Omental fat pad (tissue), 3 donors: ENCODE measurements at regions not wholly inside any gene's neighbourhood (a gene's known extent, or its start where the extent isn't known, plus 50 kb on each side); places are given as distances from the start of the nearest gene placed in this dataset.

Experiments used
- ATAC-seq: fragments of 150-250 bp; one replicate; pipeline ENCODE4 v1.9.1; 2016; ENCODE audit warnings: mild to moderate bottlenecking, moderate library complexity; ENCODE audit not compliant: low FRiP score
- DNase-seq: peaks from one replicate; pipeline ENCODE4 v3.0.0-alpha.2; 2019; ENCODE audit warnings: low spot score
- CTCF ChIP-seq, 3 donors: fragments of 450-650 bp; IDR thresholded peaks; one replicate each; pipeline ENCODE4 v1.5.1; 2016 to 2017; ENCODE audit warnings: antibody characterized with exemption in 3 of 3, mild to moderate bottlenecking in 3 of 3, moderate library complexity in 2 of 3

- no peak for TF ChIP-seq CTCF (IDR thresholded peaks at IDR 0.05)
- ATAC-seq (no peak), DNase-seq (no peak)
Observed at GRCh38 chr18:47604021-47604420, 326.4 kb downstream of the SMAD2 start.

GRCh38 chr18:47603158-47603557, 327.3 kb downstream of the SMAD2 start:
- no peak for ATAC-seq
- DNase-seq, result no peak
- TF ChIP-seq CTCF (IDR thresholded peaks at IDR 0.05), result no peak

- DNase-seq (no peak), ATAC-seq (peak; percentile 41)
- TF ChIP-seq CTCF (IDR thresholded peaks at IDR 0.05), result no peak
Observed at GRCh38 chr18:47602273-47602897, 328.1 kb downstream of the SMAD2 start.

GRCh38 chr18:47601581-47602272, 328.7 kb downstream of the SMAD2 start:
- no peak for DNase-seq

GRCh38 chr18:47595831-47596501, 334.5 kb downstream of the SMAD2 start:
- TF ChIP-seq CTCF (IDR thresholded peaks at IDR 0.05), result no peak
- DNase-seq (no peak), ATAC-seq (no peak)

More at GRCh38 chr18:47601581-47602272, 328.7 kb downstream of the SMAD2 start:
- ATAC-seq, result no peak
- TF ChIP-seq CTCF (IDR thresholded peaks at IDR 0.05), result no peak

- DNase-seq (no peak), ATAC-seq (no peak)
- no peak for TF ChIP-seq CTCF (IDR thresholded peaks at IDR 0.05)
Observed at GRCh38 chr18:47594621-47595086, 335.8 kb downstream of the SMAD2 start.
